ENCODE measurements at regions not wholly inside any gene's neighbourhood (a gene's known extent, or its start where the extent isn't known, plus 50 kb on each side); places are given as distances from the start of the nearest gene placed in this dataset.

- no peak overlapping the region for H3K18ac ChIP-seq (ENCODE audit: insufficient read length, low read depth, low read length)
- H3T11ph ChIP-seq (ENCODE audit: low read length), result no peak overlapping the region
- no peak overlapping the region for H4K91ac ChIP-seq (ENCODE audit: insufficient read length, low read depth, low read length)
- no peak for DNase-seq
- H3K4me1 ChIP-seq (ENCODE audit: insufficient read depth, low read length), result no peaks in the 10 kb centered on the region
- no peaks in the 10 kb centered on the region for H3K79me1 ChIP-seq (ENCODE audit: insufficient read depth, low read depth, low read length, poor library complexity, severe bottlenecking)
- H2AFZ ChIP-seq (ENCODE audit: low read length), result no peak overlapping the region
- no peak overlapping the region for H2BK20ac ChIP-seq (ENCODE audit: low read depth, low read length, poor library complexity, severe bottlenecking)
- WGBS (ENCODE audit: extremely low coverage, insufficient read length, low lambda C conversion rate), result no CpG with 5 or more reads among the region's 3 CpGs
- no peak overlapping the region for H3K56ac ChIP-seq (ENCODE audit: insufficient read length, low read depth, low read length)
- no peak overlapping the region for H3K9ac ChIP-seq (ENCODE audit: extremely low read depth, insufficient read length, low read length)
- no peak overlapping the region for H4K8ac ChIP-seq (replicated peaks; ENCODE audit: insufficient read length, low read depth, low read length)
- peaks cover 0 to 15% of the 10 kb centered on the region in 2 experiments; a peak in 2 of 4 replicates for H3K4me1 Mint-ChIP-seq
- H3K79me2 ChIP-seq (ENCODE audit: insufficient read depth, low read length), result no peaks in the 10 kb centered on the region
- no peak overlapping the region for H2BK15ac ChIP-seq (ENCODE audit: low read depth, low read length)
- no peak overlapping the region for H2BK12ac ChIP-seq (ENCODE audit: insufficient read length, low read depth, low read length)
- peak overlapping the region in 1 of 3 experiments; percentile 50; a peak in 2 of 7 replicates for H3K27ac Mint-ChIP-seq
- H3K27ac ChIP-seq (ENCODE audit: insufficient read length, low read depth, low read length), result no peak overlapping the region
- H3K4me2 ChIP-seq (ENCODE audit: insufficient read depth, insufficient read length, low read length), result no peak overlapping the region
- no peak for TF ChIP-seq CTCF (conservative IDR thresholded peaks at IDR 0.05)
- no peak overlapping the region for H3K4ac ChIP-seq (ENCODE audit: low read depth, low read length)
- no peaks in the 10 kb centered on the region for H3K9me3 ChIP-seq (ENCODE audit: control insufficient read depth, low read depth, low read length)
- no peak overlapping the region for H2BK5ac ChIP-seq (ENCODE audit: insufficient read length, low read length)
- H4K20me1 ChIP-seq (ENCODE audit: control insufficient read depth, insufficient read depth, insufficient read length), result no peaks in the 10 kb centered on the region
- no peaks in the 10 kb centered on the region for H3K27me3 ChIP-seq (ENCODE audit: insufficient read depth, low read length)
- no peak overlapping the region for H2AK5ac ChIP-seq (ENCODE audit: insufficient read length, low read length)
- H3K23ac ChIP-seq (ENCODE audit: insufficient read length, low read depth, low read length), result no peak overlapping the region
- no peak overlapping the region for H3K4me3 Mint-ChIP-seq
- no peaks in the 10 kb centered on the region; the same call in 1 of the 2 replicates for H3K27me3 Mint-ChIP-seq (ENCODE audit: low read depth)
- H3K23me2 ChIP-seq (ENCODE audit: insufficient read length, low read depth, low read length, poor library complexity, severe bottlenecking), result no peaks in the 10 kb centered on the region
- H3K9me3 Mint-ChIP-seq, result peaks cover 14 to 15% of the 10 kb centered on the region in 2 experiments
- H2BK120ac ChIP-seq (ENCODE audit: low read depth, low read length, poor library complexity, severe bottlenecking), result no peak overlapping the region
- H3K36me3 Mint-ChIP-seq (ENCODE audit: insufficient read depth in 1 of 3, low read depth in 3 of 3), result peaks cover 5 to 14% (median 13%) of the 10 kb centered on the region in 3 experiments; a peak in 5 of 7 replicates
- H3K14ac ChIP-seq (ENCODE audit: insufficient read depth, low read length), result no peak overlapping the region; the same call in 1 of the 2 replicates
- no peak overlapping the region for H4K5ac ChIP-seq (ENCODE audit: insufficient read length, low read depth, low read length)
Observed at GRCh38 chr2:187208199-187208785, 239.8 kb downstream of the CALCRL start.
